HG02678 (cell line): ENCODE measurements at regions not wholly inside any gene's neighbourhood (a gene's known extent, or its start where the extent isn't known, plus 50 kb on each side); places are given as distances from the start of the nearest gene placed in this dataset.
"Not testable (repeated sequence)": the region's sequence is repeated elsewhere in the genome, so short reads cannot be mapped to it uniquely, and the experiment has no call there.

Experiments
- ATAC-seq: cut with Tn5 transposase; IDR thresholded peaks from one replicate; pipeline ENCODE4 v1.9.1; 2021; ENCODE audit warnings: mild to moderate bottlenecking, moderate library complexity; ENCODE audit not compliant: unreplicated experiment

DNA sequence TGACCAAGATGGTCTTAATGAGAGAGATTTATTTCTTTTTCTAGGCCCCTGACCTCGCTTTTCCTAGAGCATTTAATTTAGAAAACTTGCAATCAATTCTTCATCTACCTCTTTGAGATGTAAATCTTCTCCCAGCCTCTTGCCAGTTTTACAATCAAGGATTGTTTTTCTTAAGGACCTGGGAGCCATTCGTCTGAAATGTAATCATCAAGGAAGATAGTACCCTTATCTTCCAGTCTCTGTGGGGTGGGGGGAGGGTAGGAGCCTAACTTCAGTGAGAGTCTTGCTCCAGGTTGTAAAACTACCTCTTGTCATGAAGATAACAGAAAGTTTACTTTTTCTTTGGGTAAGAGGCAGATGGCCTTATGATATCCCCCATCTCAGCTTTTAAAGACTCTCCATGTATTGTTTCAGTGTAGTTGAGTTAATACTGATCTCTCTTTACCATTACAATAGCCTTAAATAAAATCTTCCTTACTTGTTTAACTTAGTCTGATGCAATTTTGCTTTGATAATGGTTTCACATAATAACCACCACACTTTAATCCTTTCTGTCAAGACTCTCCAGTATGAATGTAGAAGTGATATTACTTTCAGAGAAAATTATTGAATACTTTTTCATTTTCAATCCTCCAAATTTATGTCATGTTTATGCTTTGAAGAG lies 110.2 kb upstream of the CPHXL start:
- no peak for ATAC-seq

DNA sequence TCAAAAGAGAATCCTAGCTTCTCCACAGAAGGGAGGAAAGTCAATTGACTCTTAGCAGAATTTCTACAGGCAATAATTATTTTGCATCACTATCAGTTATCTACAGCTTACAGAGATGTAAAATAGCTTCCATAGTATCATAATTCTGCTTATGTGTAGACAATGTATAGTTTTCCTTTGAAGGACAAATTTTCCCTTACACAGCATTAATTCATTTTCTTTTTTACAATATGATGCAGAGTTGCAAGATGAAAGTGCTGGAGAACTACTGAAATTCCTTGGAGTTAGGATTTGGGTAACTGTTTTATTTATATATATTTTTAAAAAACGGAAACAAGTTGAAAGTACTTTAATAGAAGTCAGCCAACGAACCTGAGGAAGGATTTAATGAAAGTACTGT lies 111.0 kb upstream of the CPHXL start:
- no peak for ATAC-seq

DNA sequence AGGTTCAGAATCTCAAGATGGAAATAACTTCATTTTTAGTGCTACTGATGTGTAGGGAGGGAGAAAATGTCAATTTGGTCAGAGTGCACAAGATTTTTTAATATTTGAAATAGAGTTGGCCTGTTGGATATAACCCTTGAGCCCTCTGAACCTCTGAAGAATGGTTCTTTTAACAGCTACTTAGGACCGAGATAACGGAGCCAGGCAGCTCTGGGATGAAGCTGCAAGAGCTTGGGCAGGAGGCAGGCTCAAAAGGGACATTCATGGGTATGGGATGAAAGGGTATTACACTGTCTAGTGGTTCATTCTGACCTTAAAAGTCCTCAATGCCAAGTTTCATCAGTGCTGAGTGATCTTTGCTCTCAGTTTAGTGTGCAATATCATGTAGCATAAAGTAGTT lies 111.4 kb upstream of the CPHXL start:
- ATAC-seq: no peak

DNA sequence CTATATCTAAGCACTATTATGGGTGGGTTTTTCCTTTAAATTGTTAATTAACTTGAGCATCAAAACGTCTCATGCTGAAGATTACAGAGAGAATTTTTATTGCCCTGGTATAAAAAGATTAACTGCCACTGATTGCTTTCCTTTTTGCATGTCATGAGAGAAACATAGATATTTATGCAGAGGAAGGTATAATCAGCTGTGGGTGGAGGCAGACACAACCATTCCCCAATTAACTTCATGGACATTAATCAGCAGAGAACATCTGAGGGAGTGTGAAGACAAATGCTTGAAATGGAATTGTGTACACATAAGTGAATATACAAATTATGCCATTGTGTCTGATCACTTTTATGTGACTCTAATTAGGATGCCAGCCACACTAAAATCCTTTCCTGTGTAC lies 115.2 kb upstream of the CPHXL start:
- ATAC-seq: no peak

DNA sequence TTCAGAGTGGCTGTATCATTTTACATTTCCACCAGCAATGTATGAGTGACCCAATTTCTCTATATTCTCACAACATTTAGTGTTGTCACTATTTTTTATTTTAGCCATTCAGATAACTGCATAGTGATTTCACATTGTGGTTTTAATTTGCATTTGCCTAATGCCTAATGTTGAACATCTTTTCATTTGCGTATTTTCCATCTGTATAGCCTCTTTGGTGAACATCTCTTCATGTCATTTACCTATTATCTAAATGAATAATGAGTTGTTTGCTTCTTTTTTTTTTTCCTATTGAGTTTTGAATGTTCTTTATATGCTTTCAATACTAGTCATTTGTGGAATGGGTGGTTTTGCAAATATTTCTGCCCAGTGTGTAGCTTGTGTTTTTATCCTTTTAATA lies 120.9 kb upstream of the CPHXL start:
- ATAC-seq: no peak

DNA sequence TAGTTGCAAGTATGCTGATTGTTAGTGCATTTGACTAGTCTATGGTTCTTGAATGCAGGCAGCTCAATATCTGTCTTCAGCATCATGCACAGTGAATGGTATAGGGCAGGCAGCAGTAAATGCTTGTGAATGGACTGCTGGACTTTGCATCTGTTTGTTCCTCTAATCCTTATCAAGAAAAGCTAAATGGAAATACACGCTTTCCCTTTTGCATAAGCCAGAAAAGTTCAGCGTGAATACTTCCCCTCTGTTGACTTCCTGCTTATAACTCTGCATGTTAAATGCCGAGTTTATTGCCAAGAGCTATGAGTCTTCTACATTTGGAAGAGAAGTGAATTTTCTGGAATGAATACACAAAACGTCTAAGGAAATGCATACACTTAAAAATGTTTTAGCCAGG lies 127.9 kb upstream of the CPHXL start:
- no peak for ATAC-seq

DNA sequence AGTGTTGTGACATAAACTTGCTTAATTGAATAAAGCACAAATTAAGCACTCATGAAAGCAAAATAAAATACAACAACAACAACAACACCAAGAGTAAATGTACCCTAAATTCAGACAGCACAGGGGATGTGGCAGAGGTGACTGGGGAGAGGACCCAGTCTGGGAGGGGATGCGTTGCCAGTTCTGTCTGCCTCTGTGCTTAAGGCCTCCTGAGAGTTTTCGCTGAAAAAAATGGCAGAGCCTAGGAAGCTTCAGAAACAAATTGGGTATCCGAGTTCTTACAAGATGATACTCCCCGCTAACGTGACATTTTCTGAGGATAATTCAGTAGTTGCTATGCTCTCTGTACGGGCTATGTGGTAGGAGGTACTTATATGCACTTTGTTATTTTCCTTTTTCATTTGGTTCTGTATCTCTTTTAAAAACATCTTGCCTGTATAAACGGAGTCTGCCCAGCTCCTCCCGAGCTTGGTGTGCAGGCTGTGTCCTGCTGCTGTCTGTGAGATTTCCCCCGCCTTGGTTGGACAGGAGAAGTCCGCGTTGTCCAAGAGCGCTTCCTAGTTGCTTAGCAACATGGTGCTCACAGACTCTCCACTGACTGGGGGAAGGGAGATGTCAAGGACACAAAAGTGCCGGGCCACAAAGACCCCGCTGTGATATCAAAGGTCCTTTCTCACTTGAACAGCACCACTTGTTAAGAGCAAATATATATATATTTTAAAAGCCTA lies 134.2 kb upstream of the CPHXL start:
- ATAC-seq: no peak

DNA sequence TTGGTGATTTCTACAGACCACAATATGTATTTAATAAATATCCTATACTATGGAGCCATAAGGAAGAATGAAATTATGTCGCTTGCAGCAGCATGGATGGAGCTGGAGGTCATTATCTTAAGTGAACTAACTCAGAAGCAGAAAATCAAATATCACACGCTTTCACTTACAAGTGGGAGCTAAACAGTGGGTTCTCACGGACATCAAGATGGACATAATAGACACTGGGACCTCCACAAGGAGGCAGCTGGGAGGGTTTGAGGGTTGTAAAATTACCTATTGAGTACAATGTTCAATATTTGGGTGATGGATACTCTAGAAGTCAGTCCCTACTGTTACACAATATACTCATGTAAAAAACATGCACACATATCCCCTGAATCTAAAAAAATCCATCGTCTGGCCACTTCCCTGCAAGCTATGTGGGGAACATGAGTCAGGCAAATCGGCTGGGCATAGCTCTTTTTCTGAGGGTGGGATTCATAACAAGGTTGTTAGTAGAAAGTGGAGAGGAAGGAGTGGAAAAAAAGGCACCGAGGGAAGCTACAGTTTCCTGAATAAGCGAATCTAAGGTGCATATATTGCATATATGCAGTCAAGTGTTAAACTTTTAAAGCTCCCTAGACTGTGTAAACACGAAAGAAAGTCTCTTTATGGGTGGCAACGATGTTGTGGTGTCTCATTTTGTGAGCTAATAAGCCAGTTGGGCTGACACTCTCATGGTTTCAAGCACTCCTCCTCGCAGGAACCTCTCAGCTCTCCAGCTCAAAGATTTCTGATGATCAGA lies 135.2 kb upstream of the CPHXL start:
- ATAC-seq: no peak

DNA sequence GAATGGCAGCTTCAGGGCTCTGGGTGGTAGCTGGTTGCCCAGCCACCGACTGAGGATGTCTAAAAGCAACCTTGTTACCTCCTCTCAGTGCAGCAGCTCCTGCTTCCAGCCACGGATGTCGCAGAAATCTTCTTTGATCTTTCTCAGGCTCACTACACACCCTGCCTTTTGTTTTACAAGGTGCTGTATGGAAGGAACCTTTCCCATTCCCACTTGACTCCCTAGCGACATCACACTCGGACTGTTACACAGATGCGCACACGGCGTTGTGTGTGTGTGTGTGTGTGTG lies 135.8 kb upstream of the CPHXL start:
- no peak for ATAC-seq

DNA sequence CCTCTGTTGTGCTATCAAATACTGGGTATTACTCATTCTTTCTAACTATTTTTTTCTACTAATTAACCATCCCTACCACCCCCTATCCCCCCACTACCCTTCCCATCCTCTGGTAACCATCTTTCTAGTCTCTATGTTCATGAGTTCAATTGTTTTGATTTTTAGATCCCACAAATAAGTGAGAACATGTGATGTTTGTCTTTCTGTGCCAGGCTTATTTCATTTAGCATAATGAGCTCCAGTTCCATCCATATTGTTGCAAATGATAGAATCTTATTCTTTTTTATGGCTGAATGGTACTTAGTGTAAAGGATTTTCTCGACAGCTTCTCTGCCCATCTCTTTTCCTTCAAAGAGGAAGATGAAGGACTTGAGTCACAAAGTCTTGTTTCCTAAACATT lies 138.0 kb upstream of the CPHXL start:
- no peak for ATAC-seq

DNA sequence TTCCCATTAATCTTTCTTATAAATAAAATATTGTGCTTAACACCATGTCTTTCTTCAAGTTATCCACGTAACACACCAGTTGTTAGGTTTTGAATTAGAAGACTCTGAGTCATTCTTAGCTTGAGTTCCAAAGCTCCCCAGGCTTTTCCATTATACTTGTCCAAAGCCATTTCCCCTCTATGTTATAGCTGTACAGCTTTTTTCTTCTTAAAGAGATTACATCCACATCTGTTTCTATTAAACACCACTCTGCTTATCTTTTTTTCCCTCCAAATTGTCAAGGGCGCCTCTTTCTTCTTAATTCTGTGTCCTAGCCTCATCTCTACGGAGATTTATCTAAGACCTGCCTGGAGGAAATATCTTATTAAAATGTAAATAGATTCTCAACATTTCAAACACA lies 139.4 kb upstream of the CPHXL start:
- ATAC-seq: no peak

DNA sequence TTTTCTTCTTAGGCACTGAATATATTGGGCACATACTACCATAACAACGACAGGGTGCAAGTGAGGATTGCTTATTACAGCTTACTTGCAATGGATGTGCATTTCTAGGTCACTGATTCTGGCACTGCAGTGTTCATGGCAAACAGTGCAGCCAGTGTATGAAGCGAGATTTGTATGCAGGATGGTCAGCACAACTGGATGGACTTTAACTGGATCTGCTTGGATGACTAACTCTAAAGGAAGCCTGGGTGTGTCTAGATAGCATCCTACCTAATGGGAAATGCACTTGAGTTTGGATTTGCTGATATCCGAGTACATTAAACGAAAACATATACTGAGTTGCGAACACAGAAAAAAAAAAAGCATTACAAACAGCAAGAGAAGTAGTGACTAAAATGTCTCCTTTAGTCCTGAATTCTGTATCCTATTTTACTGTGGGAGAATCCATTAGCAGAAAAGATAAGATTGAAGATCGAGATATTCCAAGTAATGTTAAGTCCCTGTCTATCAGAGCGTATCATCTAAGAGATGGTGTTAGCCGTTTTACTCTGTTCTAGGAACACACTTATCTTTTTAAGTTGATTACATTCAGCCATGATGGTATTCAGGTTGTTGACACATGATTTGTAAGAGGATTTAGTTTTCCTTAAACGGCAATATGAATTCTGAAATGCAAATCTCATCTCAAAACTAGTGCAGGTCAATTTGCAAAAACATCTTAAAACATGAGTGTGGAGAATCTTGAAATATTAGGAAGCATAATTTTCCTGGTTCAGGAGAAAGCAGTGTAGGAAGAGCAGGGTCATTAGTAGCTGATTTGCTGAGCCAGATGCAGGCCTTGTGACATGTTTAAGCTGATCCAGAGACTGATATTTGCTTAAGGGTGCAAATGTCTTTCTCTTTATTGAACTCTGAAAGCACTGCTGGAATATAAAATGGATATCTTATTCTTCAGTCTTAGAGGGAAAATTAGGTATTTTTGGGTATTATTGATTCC lies 142.6 kb upstream of the CPHXL start:
- no peak for ATAC-seq

DNA sequence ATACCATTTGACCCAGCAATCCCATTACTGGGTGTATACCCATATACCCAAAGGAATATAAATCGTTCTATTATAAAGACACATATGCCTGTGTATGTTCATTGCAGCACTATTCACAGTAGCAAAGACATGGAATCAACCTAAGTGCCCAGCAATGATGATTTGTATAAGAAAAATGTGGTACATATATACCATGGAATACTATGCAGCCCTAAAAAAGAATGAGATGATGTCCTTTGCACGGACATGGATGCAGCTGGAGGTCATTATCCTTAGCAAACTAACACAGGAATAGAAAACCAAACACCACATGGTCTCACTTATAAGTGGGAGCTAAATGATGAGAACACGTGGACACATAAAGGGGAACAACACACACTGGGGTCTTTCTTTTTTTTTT lies 155.0 kb upstream of the CPHXL start:
- ATAC-seq: not testable (repeated sequence)

DNA sequence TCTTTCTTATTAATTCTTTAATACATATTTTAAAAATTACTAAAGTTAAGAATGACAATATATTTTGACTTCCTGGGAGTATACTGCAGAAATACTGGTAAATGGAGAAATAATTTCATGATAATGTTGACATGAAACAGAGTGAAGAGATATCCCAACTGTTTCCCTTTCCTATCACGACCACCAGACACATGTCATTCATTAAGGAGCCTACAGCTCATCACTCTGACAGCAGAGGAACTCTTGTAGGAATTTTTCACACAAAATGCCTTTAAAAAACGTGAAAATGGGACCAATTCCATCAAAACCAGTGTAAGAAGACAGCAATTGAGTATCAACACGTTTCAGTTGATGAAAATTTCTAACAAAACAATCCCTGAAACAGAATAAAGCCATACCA lies 172.9 kb upstream of the CPHXL start:
- ATAC-seq: no peak

DNA sequence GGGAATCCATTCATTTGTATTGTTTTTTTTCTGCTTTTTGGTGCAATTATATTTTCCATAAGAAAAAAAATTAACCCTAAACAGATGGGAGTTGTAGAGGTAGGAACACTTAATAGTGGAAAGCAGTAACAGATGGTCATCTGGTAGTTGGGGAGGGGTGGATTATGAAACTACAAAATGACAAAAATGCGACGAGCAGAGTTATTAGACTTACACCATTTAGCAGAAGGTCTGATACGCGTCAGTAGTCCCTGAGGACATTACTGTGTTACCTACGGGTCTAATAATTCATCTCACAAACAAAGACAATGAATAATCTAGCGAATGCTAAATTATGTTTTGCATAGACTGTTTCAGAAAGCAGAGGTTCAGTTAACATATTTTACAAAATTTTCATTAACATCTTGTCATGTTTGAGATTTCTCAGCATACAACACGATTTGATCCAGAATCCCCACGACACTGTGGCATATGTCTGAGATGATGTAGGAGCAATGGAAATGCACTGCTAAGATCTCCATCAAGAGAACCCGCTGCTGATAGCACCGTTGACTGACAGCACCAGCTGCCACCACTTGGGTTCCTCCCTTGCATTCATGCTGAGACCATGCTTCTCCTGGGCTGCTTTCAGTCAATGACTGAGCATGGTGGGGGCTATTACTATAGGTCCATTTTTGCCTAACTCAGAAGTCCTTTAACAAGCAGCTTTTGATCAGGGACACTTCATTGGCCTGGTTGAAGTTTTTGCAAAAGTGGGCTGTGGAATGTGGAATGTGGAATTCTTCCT lies 182.2 kb upstream of the CPHXL start:
- no peak for ATAC-seq

DNA sequence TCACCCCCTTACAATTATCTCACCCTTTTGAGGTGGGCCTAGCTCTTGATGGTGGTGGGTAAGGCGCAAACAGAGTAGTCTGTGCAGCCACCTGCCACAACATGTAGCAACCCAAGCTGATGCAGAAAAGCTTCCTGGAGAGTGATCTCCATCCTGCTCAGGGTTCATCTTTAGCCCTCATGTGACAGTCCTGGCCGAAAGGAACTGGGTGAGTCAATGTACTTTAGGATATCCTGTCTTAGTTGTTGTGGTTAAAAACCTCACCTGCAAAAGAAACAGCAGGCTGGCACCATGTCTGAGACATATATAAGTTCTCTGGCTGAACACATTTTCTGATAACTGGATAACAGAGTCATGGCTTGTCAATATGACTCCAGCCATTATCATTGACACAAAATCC lies 183.5 kb upstream of the CPHXL start:
- ATAC-seq: no peak

DNA sequence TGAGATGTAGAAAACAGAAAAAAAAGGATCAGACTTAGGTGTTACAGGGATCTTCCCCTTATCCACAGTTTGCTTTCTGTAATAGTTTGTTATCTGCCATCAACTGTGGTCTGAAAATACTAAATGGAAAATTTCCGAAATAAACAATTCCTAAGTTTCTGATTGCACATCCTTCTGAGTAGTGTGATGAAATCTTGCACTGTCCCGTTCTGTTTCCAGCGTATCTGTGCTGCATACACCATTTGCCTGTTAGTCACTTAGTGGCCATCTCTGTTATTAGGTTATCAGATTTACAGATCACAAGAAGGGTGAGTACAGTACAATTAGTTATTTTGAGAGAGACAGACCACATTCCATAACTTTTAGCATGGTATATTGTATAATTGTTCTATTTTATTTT lies 185.6 kb upstream of the CPHXL start:
- no peak for ATAC-seq

DNA sequence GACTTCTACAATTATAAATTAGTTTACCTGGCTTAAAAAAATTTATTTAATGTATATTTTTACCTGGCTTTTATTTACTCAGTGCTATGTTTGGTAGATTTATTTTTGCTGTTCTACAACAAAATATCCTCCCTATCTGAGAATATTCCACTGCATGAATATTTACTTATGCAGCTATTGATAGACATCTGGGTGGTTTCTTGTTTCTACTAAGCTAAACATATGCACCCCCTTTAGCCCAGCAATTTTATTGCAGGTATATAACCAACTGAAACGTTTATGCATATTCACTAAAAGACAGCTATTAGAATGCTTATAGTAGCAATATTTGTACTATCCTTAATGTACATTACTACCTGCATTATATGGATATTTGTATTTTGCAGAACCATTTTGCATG lies 187.7 kb upstream of the CPHXL start:
- ATAC-seq: no peak

DNA sequence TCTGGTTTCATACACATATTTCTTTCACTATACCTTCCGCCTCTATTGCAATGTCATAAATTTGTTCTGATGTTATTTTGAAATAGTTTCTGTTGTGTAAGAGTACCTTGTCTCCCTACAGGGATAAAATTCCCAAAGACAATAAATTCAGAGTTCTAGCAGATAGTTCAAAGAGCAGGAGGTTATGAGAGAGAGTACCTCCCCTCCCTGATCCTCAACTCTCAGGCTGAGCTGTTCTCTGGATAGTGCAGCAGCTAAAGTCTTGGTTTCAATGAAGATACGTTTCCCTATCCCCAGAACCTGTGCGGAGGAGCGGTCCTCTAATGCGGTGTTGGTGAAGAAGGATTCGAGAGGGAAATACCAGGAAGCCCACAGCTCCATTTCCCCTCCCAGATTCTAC lies 190.2 kb upstream of the CPHXL start:
- no peak for ATAC-seq

DNA sequence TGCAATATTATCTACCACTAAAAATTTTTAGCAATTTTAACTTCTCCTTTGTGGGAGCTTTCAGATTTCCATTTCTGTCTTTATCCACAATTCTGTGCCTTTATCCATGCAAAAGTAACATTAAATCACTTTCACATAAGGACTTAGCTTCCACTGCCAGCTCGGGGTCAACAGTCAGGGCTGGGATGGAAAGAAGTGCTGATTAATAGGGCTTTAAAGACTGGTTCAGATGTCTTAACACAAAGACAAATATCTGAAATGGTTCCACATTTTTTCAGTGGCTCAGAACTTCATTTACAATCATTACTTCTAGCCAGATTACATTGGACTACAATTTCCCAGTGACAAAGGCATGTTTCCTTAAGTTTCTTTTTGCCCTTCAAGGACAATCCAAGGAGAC lies 191.8 kb upstream of the CPHXL start:
- no peak for ATAC-seq
